ENCODE measurements at regions not wholly inside any gene's neighbourhood (a gene's known extent, or its start where the extent isn't known, plus 50 kb on each side); places are given as distances from the start of the nearest gene placed in this dataset.
"Not testable (repeated sequence)": the region's sequence is repeated elsewhere in the genome, so short reads cannot be mapped to it uniquely, and the experiment has no call there.

DNA sequence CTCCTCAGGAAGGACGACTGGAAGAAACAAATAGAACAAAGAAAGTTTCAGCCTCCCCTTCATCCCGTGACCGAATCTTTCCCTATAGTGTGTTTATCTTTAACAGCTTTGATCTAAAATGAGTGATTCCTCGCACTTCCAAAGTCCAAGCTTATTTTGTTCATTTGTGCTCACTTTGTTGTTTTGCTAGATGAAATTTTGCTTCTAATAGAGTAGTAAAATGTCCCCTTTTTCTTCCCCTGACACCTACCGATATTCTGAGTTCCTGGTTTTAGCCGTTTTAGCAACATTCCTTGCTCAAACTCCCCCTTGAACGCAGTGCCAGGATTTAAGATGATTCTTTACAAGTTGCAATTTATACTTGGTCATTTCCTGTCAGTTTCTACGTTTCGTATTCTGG is 204.2 kb downstream of the FGF9 start:
- DNase-seq (ENCODE audit: low read depth in 2 of 2), result no peak

GRCh38 chr13:21879263-21879914 is 208.5 kb downstream of the FGF9 start:
- no peak for DNase-seq (ENCODE audit: low read depth in 2 of 2)

DNA sequence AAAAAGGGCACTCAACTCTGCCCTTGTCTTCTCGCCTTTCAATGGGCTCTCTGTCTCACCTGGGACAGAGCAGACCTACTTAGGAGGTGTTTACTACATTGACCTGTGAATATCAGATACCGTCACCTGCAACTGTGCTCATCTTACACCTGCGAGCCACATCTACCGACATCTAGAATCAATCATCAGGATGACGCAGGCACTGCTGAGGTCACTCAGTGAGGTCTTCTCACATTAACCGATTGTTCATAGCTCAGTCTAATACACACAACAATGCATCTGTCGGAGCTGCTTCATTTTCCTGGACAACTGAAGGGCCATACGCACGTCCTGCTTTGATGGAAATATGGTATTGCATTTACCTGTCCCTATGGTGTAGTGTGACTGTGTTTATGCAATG is 211.9 kb downstream of the FGF9 start:
- DNase-seq (ENCODE audit: low read depth in 2 of 2), result no peak

GRCh38 chr13:21883713-21884112 is 212.8 kb downstream of the FGF9 start:
- no peak for DNase-seq (ENCODE audit: low read depth in 2 of 2)

- no peak for DNase-seq (ENCODE audit: low read depth in 2 of 2)
Observed at GRCh38 chr13:21884299-21884909, 213.5 kb downstream of the FGF9 start.

GRCh38 chr13:21884965-21885567 is 214.2 kb downstream of the FGF9 start:
- no peak for DNase-seq (ENCODE audit: low read depth in 2 of 2)

DNA sequence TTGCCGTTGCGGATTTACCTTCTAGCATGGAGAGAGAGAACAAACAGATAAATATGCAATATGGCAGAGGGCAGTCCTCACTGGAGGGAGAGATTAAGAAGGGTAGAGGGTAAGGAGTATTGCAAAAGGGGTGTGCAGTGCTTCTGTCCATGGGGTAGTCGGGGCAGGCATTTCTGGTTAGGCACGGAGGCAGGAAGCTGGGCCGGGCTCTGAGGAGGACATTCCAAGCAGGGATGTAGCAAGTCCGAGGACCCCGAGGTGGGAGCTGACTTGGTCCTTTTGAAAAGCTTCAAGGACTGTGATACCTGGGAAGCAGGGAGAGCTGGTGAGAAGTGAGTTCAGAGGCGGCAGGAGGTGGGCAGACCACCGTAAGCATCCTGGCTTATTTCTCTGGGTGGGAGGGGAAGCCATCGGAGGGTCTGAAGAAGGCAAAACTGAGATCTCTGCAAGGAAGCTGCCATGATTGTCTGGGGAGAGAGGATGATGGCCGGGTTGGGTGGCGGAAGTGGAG is 214.9 kb downstream of the FGF9 start:
- no peak for DNase-seq (ENCODE audit: low read depth in 2 of 2)

- no peak for DNase-seq (ENCODE audit: low read depth in 2 of 2)
Observed at GRCh38 chr13:21889651-21890050, 218.8 kb downstream of the FGF9 start.

DNA sequence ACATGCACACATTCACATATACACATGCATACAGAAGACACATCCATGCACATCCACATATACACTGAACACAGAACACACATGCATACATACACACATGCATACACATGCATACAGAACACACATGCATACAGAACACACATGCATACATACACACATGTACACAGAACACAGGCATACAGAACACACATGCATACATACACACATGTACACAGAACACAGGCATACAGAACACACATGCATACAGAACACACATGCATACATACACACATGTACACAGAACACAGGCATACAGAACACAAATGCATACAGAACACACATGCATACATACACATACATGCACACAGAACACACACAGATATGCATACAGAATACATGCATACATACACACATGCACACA is 219.3 kb downstream of the FGF9 start:
- DNase-seq (ENCODE audit: low read depth in 2 of 2), result not testable (repeated sequence)

GRCh38 chr13:21894091-21894490 is 223.2 kb downstream of the FGF9 start:
- DNase-seq (ENCODE audit: low read depth in 2 of 2), result no peak

GRCh38 chr13:21894703-21895699 is 224.1 kb downstream of the FGF9 start:
- no peak for DNase-seq (ENCODE audit: low read depth in 2 of 2)

- no peak for DNase-seq (ENCODE audit: low read depth in 2 of 2)
Observed at GRCh38 chr13:21895779-21896178, 224.9 kb downstream of the FGF9 start.

DNA sequence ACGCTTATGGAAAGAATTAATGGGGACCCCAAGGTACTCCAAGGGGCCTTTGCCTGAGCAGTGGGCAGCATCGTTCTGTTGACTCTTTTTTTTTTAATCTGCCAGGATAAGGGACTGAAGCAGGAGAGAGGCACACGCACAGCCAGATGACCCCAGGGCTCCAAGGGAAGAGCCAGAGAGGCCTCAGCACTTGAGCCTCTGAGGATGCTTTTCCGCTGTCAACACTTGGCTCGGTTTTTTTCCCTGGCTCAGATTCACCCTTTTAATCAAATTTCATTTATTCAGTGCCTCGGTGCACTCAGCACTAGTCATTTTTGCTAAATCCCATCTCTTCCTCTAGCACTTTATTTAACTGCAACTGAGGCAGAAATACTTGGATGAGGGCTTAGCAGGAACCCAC is 226.3 kb downstream of the FGF9 start:
- DNase-seq (ENCODE audit: low read depth in 2 of 2), result no peak

DNA sequence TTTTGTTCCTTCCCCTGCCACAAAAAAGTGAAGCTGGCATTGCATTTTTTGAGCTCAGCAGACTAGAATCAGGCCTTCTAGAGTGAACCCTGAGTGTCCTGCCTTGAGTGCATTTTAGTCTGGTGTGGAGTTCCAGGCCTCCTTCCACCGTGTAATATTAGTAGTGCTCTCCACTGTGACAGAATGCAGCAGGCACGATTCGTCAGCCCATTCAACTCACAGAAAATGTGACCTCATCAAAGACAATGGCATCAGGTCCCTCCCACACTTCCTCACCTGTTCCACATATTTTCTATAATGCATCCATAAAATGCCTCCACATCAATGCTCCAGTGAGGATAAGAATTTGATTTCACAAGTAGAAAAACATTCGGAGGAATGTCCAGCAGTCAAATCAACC is 227.6 kb downstream of the FGF9 start:
- no peak for DNase-seq (ENCODE audit: low read depth in 2 of 2)

GRCh38 chr13:21898945-21899344 is 228.1 kb downstream of the FGF9 start:
- DNase-seq (ENCODE audit: low read depth in 2 of 2), result no peak

GRCh38 chr13:21901336-21901735 is 230.5 kb downstream of the FGF9 start:
- DNase-seq (ENCODE audit: low read depth in 2 of 2), result no peak

- no peak for DNase-seq (ENCODE audit: low read depth in 2 of 2)
Observed at GRCh38 chr13:21901811-21902708, 231.2 kb downstream of the FGF9 start.

DNA sequence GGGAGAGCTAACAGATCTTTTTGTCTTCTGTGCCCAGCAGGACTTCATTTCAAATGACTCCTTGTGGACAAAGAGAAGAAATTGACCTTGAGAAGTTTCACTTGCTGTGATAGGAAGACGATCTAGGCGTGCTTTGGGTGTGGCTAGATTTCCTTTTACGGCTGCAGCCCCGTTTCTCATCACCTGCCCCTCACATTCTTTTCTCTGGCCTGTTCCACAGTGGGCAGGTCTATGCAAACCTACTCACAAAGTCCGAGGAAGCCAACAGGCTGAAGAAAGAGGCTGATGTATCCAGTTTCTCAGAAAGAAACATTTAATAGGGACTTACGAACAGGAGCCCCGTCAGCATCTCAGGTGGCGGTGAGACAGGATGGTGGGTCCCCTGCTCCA is 231.8 kb downstream of the FGF9 start:
- DNase-seq (ENCODE audit: low read depth in 2 of 2), result no peak

DNA sequence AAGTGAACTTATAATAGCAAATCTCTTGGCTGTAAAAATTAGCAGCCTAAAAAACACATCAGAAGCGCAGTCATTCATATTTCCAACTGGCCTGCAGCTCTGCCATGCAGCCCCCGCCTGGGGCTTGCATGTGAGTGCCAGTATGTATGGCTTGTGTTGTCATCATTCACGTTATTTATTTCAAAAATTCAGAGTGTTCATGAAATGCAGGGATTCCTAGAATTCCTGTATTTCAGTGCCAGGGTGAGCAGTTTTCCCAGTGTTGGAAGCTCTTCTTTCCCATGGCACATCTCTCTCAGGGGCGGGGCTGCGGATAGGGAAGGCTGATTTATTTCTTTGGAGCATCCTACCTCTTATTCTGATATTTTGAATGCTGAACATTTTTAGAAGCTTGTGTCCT is 234.6 kb downstream of the FGF9 start:
- DNase-seq (ENCODE audit: low read depth in 2 of 2), result no peak

- no peak for DNase-seq (ENCODE audit: low read depth in 2 of 2)
Observed at GRCh38 chr13:21909331-21909730, 238.5 kb downstream of the FGF9 start.

- no peak for DNase-seq (ENCODE audit: low read depth in 2 of 2)
Observed at GRCh38 chr13:21910546-21910945, 239.7 kb downstream of the FGF9 start.
